ENCODE measurements at regions not wholly inside any gene's neighbourhood (a gene's known extent, or its start where the extent isn't known, plus 50 kb on each side); places are given as distances from the start of the nearest gene placed in this dataset.

GRCh38 chr6:153613719-153614455 is 425.2 kb upstream of the OPRM1 start:
- Histone ChIP-seq H3K9ac (no peak overlapping the region), H3K4me2 (no peak overlapping the region), H3K4me3 (no peak overlapping the region), H3K4me1 (no peaks in the 10 kb centered on the region), H2AFZ (replicated peaks) (no peak overlapping the region), H4K20me1 (ENCODE audit: low read depth) (no peaks in the 10 kb centered on the region), H3F3A (ENCODE audit: low read depth) (no peaks in the 10 kb centered on the region), H3K79me2 (ENCODE audit: low read depth) (no peaks in the 10 kb centered on the region), H3K36me3 (no peaks in the 10 kb centered on the region), H3K27me3 (no peaks in the 10 kb centered on the region), H3K9me3 (ENCODE audit: low read depth) (no peaks in the 10 kb centered on the region), H3K27ac (no peak overlapping the region)
- Mint-ChIP-seq H3K36me3 (no peaks in the 10 kb centered on the region), H3K27me3 (ENCODE audit: insufficient read depth, low read depth) (no peaks in the 10 kb centered on the region), H3K27ac (no peak overlapping the region), H3K4me1 (peaks cover 2% of the 10 kb centered on the region), H3K9me3 (no peaks in the 10 kb centered on the region), H3K4me3 (no peak overlapping the region)
- DNase-seq (ENCODE audit: low spot score): no peak
- TF ChIP-seq EZH2 (IDR thresholded peaks at IDR 0.05) (no peak), CTCF (IDR thresholded peaks at IDR 0.05) (no peak), EZH2phosphoT487 (IDR thresholded peaks at IDR 0.05) (no peak)

DNA sequence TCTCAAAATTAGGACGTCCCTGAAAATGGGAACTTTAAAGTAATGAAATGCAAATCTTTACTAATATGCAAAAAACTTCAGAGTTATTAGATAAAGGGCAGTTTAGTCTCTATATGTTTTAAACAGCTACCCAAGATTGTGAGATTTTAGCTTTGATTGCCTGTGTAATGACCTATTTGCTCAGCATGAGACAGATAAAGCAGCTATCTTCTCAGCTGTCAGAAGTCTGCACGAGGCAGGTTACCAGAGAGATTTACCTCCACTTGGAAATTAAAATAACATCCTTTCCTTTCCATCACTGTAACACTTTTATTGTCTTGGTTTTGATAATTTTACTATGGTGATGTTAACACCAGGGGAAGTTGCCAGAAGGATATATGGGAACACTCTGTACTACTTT is 436.6 kb upstream of the OPRM1 start:
- H3K36me3 ChIP-seq: no peaks in the 10 kb centered on the region
- no peaks in the 10 kb centered on the region for H3K9me3 Mint-ChIP-seq
- TF ChIP-seq CTCF (IDR thresholded peaks at IDR 0.05) (no peak), EZH2 (IDR thresholded peaks at IDR 0.05) (no peak), EZH2phosphoT487 (IDR thresholded peaks at IDR 0.05) (no peak)
- H3K36me3 Mint-ChIP-seq: no peaks in the 10 kb centered on the region
- no peak overlapping the region for H3K4me3 ChIP-seq
- no peaks in the 10 kb centered on the region for H3K9me3 ChIP-seq (ENCODE audit: low read depth)
- no peak overlapping the region for H3K4me2 ChIP-seq
- no peak overlapping the region for H3K27ac ChIP-seq
- DNase-seq (ENCODE audit: low spot score): no peak
- H3K9ac ChIP-seq: no peak overlapping the region
- no peaks in the 10 kb centered on the region for H3K79me2 ChIP-seq (ENCODE audit: low read depth)
- no peak overlapping the region for H2AFZ ChIP-seq (replicated peaks)
- H3K4me3 Mint-ChIP-seq: no peak overlapping the region
- no peaks in the 10 kb centered on the region for H3K4me1 ChIP-seq
- no peaks in the 10 kb centered on the region for H3F3A ChIP-seq (ENCODE audit: low read depth)
- H3K4me1 Mint-ChIP-seq: peaks cover 2% of the 10 kb centered on the region
- no peaks in the 10 kb centered on the region for H3K27me3 ChIP-seq
- H3K27me3 Mint-ChIP-seq (ENCODE audit: insufficient read depth, low read depth): no peaks in the 10 kb centered on the region
- no peaks in the 10 kb centered on the region for H4K20me1 ChIP-seq (ENCODE audit: low read depth)
- no peak overlapping the region for H3K27ac Mint-ChIP-seq

- Histone ChIP-seq H2AFZ (replicated peaks) (no peak overlapping the region), H3K36me3 (no peaks in the 10 kb centered on the region), H3K4me2 (no peak overlapping the region), H3K4me3 (no peak overlapping the region), H4K20me1 (ENCODE audit: low read depth) (no peaks in the 10 kb centered on the region), H3K79me2 (ENCODE audit: low read depth) (no peaks in the 10 kb centered on the region), H3F3A (ENCODE audit: low read depth) (no peaks in the 10 kb centered on the region), H3K27ac (no peak overlapping the region), H3K9me3 (ENCODE audit: low read depth) (no peaks in the 10 kb centered on the region), H3K27me3 (no peaks in the 10 kb centered on the region), H3K9ac (no peak overlapping the region), H3K4me1 (no peaks in the 10 kb centered on the region)
- H3K27me3 Mint-ChIP-seq (ENCODE audit: insufficient read depth, low read depth): no peaks in the 10 kb centered on the region
- TF ChIP-seq EZH2phosphoT487 (IDR thresholded peaks at IDR 0.05) (no peak), CTCF (IDR thresholded peaks at IDR 0.05) (no peak)
- H3K9me3 Mint-ChIP-seq: no peaks in the 10 kb centered on the region
- no peak for DNase-seq (ENCODE audit: low spot score)
- no peaks in the 10 kb centered on the region for H3K36me3 Mint-ChIP-seq
- H3K4me1 Mint-ChIP-seq: no peaks in the 10 kb centered on the region
- H3K4me3 Mint-ChIP-seq: no peak overlapping the region
- no peak overlapping the region for H3K27ac Mint-ChIP-seq
These were observed 439.1 kb upstream of the OPRM1 start for GRCh38 chr6:153599901-153600300.

All from neural progenitor cell (in vitro differentiated cells).